Subcutaneous abdominal adipose tissue (tissue), 5 donors: ENCODE measurements at regions not wholly inside any gene's neighbourhood (a gene's known extent, or its start where the extent isn't known, plus 50 kb on each side); places are given as distances from the start of the nearest gene placed in this dataset.

Experiments
- H3K27ac ChIP-seq: one replicate; pipeline ENCODE4 v1.7.0; 2013; ENCODE audit warnings: low read depth, mild to moderate bottlenecking, inconsistent platforms, low read length, moderate library complexity
- H3K27me3 ChIP-seq, 5 donors: one replicate each; pipeline ENCODE4 v1.7.0; 2013; ENCODE audit warnings: low read length in 5 of 5, inconsistent platforms in 1 of 5; ENCODE audit not compliant: control insufficient read depth in 5 of 5, insufficient read depth in 4 of 5
- H3K36me3 ChIP-seq, 5 donors: one replicate each; pipeline ENCODE4 v1.7.0; 2013; ENCODE audit warnings: low read length in 5 of 5; ENCODE audit not compliant: control insufficient read depth in 5 of 5, insufficient read depth in 5 of 5
- H3K4me1 ChIP-seq, 5 donors: one replicate each; pipeline ENCODE4 v1.7.0; 2013; ENCODE audit warnings: low read length in 5 of 5, mild to moderate bottlenecking in 3 of 5, moderate library complexity in 1 of 5; ENCODE audit not compliant: control insufficient read depth in 5 of 5, insufficient read depth in 5 of 5
- H3K4me3 ChIP-seq, 5 donors: one replicate each; pipeline ENCODE4 v1.7.0; 2013; ENCODE audit warnings: low read length in 5 of 5, low read depth in 1 of 5
- H3K9ac ChIP-seq, 5 donors: one replicate each; pipeline ENCODE4 v1.7.0; 2013; ENCODE audit warnings: low read length in 5 of 5, mild to moderate bottlenecking in 4 of 5, moderate library complexity in 3 of 5
- H3K9me3 ChIP-seq, 5 donors: one replicate each; pipeline ENCODE4 v1.7.0; 2013; ENCODE audit warnings: low read length in 5 of 5; ENCODE audit not compliant: control insufficient read depth in 5 of 5
- donor health status: healthy.
- donor health status: healthy.
- donor health status: healthy.
- donor health status: healthy.
- donor health status: healthy.

DNA sequence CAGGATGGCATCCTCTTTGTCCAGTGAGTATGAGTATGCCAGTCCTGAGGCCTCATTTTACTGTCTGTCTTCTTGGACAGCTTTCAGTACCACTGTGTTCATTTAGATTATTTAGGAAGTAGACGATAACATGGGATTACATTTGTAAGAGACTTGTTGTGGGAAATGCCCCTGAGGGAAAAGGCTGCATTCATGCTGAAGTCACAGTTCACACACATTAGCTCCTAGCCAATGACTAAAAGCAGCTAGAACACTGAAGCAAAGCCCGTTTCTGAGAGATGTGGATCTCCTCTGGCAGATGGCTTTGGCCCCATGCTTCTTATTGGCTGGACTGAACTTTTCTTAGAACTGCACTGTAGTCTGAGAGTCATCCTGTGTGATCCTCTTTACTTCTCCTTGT lies 242.4 kb downstream of the FAM76B start:
- no peaks in the 10 kb centered on the region for H3K27me3 ChIP-seq
- H3K4me1 ChIP-seq: no peaks in the 10 kb centered on the region
- H3K9ac ChIP-seq: no peak overlapping the region
- no peaks in the 10 kb centered on the region for H3K36me3 ChIP-seq
- H3K4me3 ChIP-seq: no peak overlapping the region
- H3K27ac ChIP-seq: no peak overlapping the region
- H3K9me3 ChIP-seq: no peaks in the 10 kb centered on the region

DNA sequence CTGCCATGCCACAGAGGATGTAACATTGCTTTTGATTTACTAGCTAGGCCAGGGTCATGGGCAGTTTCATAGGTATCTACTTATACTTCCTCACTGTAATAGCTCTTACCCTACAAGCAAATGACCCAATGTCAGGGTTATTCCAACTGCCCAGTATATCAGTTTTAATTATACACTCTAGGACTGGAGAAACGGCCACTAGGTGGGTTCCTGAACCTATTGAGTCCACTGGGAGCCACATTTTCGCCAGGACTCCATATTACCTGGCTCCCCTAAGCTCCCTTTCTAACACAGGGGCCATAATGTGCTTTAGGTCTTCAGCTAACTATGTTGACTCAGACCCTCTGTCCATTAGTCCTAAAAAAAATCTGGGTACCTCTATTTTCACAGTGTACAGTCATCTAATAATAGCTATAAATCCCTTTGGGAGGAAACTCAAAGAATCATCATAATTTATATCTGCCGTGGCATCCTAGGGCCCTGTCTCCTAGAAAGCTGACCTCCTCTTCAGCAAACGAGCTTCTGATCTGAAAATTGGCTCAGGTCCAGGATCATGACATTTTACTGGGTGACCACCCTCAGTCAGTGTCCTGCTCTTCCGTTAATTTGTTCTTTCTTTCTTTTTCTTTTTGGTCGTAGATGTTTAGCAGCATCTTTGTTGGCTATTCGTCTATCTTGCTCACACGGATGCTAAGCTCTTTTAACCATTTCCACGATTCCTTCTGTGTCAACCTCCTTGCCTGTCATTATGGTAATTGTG lies 244.3 kb downstream of the FAM76B start:
- no peak overlapping the region for H3K27ac ChIP-seq
- no peak overlapping the region for H3K4me3 ChIP-seq
- no peaks in the 10 kb centered on the region for H3K36me3 ChIP-seq
- H3K9ac ChIP-seq: no peak overlapping the region
- H3K4me1 ChIP-seq: no peaks in the 10 kb centered on the region
- no peaks in the 10 kb centered on the region for H3K27me3 ChIP-seq
- H3K9me3 ChIP-seq: no peaks in the 10 kb centered on the region

DNA sequence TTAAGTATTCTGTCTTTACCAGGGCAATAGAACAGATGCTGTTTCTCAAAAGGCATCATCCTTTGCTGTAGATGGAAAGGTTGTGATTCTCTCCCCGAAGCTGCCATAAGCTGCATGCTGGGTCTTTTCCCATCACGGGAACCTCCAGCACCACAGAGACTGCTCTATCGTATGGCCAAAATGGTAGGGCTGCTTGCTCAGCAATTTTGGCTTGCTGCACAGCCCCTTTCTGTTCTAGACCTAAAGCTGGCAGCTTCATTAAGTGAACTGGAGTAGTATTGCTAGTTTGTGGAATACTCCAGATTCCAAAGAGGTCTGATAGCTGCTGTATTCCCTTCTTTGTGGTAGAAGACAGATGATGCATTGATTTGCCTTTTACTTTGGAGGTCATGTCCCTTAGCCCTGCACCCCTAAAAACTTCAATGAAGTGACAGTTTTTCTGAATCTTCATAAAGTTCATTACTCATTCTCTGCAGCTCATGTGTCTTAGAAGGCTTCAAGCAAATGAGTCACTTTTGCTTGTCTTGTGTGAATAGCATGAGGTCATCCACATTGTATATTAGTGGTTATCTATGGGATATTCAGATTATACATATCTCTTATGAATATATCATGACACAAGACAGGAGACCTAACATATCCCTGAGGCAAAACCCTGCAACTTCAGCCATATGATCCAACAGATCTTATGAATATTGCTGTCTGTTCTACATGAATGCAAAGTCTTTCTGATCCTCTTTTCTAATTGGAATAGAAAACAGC lies 245.3 kb downstream of the FAM76B start:
- no peaks in the 10 kb centered on the region for H3K4me1 ChIP-seq
- no peak overlapping the region for H3K4me3 ChIP-seq
- no peaks in the 10 kb centered on the region for H3K27me3 ChIP-seq
- H3K27ac ChIP-seq: no peak overlapping the region
- H3K9ac ChIP-seq: no peak overlapping the region
- H3K9me3 ChIP-seq: no peaks in the 10 kb centered on the region
- H3K36me3 ChIP-seq: no peaks in the 10 kb centered on the region

DNA sequence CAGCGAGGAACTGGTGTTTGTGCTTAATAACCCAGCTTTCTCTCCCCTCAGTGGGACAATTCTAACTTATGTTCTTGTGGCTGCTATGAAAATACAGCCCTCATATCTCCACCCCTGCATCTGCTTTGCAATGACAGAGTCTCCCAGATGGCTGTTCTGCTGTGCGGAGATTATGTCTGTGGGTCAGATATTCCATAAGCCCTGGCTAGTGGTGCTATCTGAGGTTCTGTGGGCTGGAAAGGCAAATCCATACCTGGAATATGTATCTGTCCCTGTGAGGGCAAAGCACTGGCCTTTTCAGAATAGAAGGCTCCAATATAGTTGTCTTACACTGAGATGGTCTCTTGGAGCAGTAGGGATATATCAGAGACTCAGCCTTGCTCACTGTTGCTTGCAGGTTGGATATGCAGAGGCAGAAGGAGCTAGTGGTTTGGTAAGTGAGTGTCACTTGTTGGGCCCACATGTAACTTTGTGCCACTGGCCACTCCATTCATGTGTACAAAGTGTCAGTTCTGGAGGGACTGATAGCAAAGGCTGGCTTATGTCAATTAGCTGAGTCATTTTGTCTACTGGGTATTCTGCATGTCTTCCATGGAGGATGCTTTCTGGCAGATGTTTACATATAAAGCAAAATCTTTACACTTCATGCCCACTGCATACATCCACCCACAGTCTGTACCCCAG lies 246.6 kb downstream of the FAM76B start:
- H3K27ac ChIP-seq: no peak overlapping the region

GRCh38 chr11:95541715-95542114 lies 247.9 kb downstream of the FAM76B start:
- H3K4me3 ChIP-seq: no peak overlapping the region
- H3K36me3 ChIP-seq: no peaks in the 10 kb centered on the region
- no peaks in the 10 kb centered on the region for H3K27me3 ChIP-seq
- H3K27ac ChIP-seq: no peak overlapping the region
- H3K9me3 ChIP-seq: no peaks in the 10 kb centered on the region
- no peaks in the 10 kb centered on the region for H3K4me1 ChIP-seq
- H3K9ac ChIP-seq: no peak overlapping the region

More for the DNA sequence above, 246.6 kb downstream of the FAM76B start:
- no peaks in the 10 kb centered on the region for H3K36me3 ChIP-seq
- H3K4me1 ChIP-seq: no peaks in the 10 kb centered on the region
- H3K4me3 ChIP-seq: no peak overlapping the region
- H3K9ac ChIP-seq: no peak overlapping the region
- H3K27me3 ChIP-seq: no peaks in the 10 kb centered on the region
- no peaks in the 10 kb centered on the region for H3K9me3 ChIP-seq

DNA sequence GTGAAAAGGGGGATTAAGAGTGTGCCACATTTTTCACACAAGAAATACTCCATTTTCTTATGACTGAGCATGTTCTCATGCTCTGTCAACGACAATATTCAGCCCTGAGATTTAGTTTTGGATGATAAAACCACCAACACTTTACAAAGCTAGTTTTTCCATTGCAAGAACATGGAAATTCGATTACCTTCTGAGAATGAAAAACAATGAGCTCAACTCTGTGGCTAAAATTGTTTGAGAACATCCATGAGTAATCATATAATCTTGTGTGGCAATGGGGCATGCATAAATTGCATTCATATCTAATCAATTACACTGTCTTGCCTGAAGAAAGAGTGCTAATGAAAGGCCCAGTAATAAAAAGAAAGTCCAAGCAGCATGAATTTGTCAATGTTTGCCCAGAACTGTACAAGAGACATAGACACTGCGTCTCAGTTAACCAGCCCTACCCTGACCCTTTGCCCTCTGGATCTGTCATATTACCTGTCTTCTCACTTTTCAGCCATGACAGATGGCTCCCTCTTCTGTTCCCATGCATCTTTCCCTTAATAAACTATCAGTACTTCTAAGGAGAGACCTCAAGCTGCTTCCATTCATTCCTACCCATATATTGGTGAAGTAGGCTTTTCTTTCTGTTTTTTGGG lies 253.4 kb downstream of the FAM76B start:
- H3K36me3 ChIP-seq: no peaks in the 10 kb centered on the region
- no peak overlapping the region for H3K9ac ChIP-seq

GRCh38 chr11:95534809-95535208 lies 254.8 kb downstream of the FAM76B start:
- no peak overlapping the region for H3K4me3 ChIP-seq
- H3K9ac ChIP-seq: no peak overlapping the region
- no peaks in the 10 kb centered on the region for H3K36me3 ChIP-seq
- H3K9me3 ChIP-seq: no peaks in the 10 kb centered on the region
- no peak overlapping the region for H3K27ac ChIP-seq
- peaks cover 0 to 7% (median 0%) of the 10 kb centered on the region in 5 donors for H3K4me1 ChIP-seq
- no peaks in the 10 kb centered on the region for H3K27me3 ChIP-seq

More for the DNA sequence above, 253.4 kb downstream of the FAM76B start:
- Histone ChIP-seq H3K27me3 (no peaks in the 10 kb centered on the region), H3K9me3 (no peaks in the 10 kb centered on the region), H3K4me1 (peaks cover 0 to 4% (median 0%) of the 10 kb centered on the region in 5 donors), H3K27ac (no peak overlapping the region), H3K4me3 (no peak overlapping the region)

GRCh38 chr11:95534226-95534625 lies 255.4 kb downstream of the FAM76B start:
- Histone ChIP-seq H3K4me3 (no peak overlapping the region), H3K27me3 (no peaks in the 10 kb centered on the region), H3K36me3 (no peaks in the 10 kb centered on the region), H3K9me3 (no peaks in the 10 kb centered on the region), H3K27ac (no peak overlapping the region), H3K9ac (no peak overlapping the region), H3K4me1 (peaks cover 0 to 7% (median 0%) of the 10 kb centered on the region in 5 donors)

GRCh38 chr11:95531116-95531515 lies 258.5 kb downstream of the FAM76B start:
- H3K27ac ChIP-seq: no peak overlapping the region
- H3K4me3 ChIP-seq: no peak overlapping the region
- no peak overlapping the region for H3K9ac ChIP-seq
- H3K4me1 ChIP-seq: peaks cover 0 to 7% (median 0%) of the 10 kb centered on the region in 5 donors
- H3K27me3 ChIP-seq: no peaks in the 10 kb centered on the region
- no peaks in the 10 kb centered on the region for H3K9me3 ChIP-seq
- H3K36me3 ChIP-seq: no peaks in the 10 kb centered on the region
